SK-N-SH (cell line): ENCODE measurements at regions not wholly inside any gene's neighbourhood (a gene's known extent, or its start where the extent isn't known, plus 50 kb on each side); places are given as distances from the start of the nearest gene placed in this dataset.
A peak's percentile ranks its signal among the peaks of the same experiment; 100 is the strongest.

Experiments used
- CTCF ChIA-PET: fragments of 300-600, 350-600 bp; formaldehyde crosslinking; extraction: SDS; loops from one replicate; lab custom pipeline; 2021; lab: Yijun Ruan, JAX
- POLR2A ChIA-PET: fragments of 350-600 bp; sonication (Branson Sonifier 250); formaldehyde crosslinking; extraction: SDS; loops from one replicate; lab custom pipeline; 2020; ENCODE audit warnings: antibody characterized with exemption, inconsistent platforms; lab: Yijun Ruan, JAX
- DNase-seq: peaks from one replicate; pipeline ENCODE4 v3.0.0; 2012
- H2AFZ ChIP-seq: fragments of 200-600 bp; sonication (generic); 2 replicates; pipeline ENCODE4 v1.8.1; 2016; ENCODE audit warnings: antibody characterized with exemption, mild to moderate bottlenecking, low read depth
- H3F3A ChIP-seq: fragments of 200-600 bp; sonication (generic); replicated peaks from 2 replicates; pipeline ENCODE3; 2016; ENCODE audit warnings: antibody characterized with exemption, mild to moderate bottlenecking; ENCODE audit not compliant: insufficient read depth
- H3K27ac ChIP-seq, 2 experiments: fragments of 200-500 bp in 1 of 2; fragments of 200-600 bp in 1 of 2; sonication (Bioruptor generic) in 1 of 2; sonication (generic), shearing (Covaris generic) in 1 of 2; 2 replicates each; pipeline versions ENCODE4 v1.5.1 to v1.6.1; 2014 to 2016; ENCODE audit warnings: low read depth in 2 of 2, inconsistent platforms in 1 of 2, low read length in 1 of 2, mild to moderate bottlenecking in 1 of 2, mixed read lengths in 1 of 2
- H3K27me3 ChIP-seq: fragments of 200-600 bp; sonication (generic), shearing (Covaris generic); 2 replicates; pipeline ENCODE4 v1.6.1; 2016; ENCODE audit warnings: mixed run types; ENCODE audit not compliant: insufficient read depth
- H3K36me3 ChIP-seq, 2 experiments: fragments of 200-500 bp in 1 of 2; fragments of 200-600 bp in 1 of 2; sonication (Bioruptor generic) in 1 of 2; sonication (generic) in 1 of 2; replicated peaks in 1 of 2; 2 replicates each; pipeline versions ENCODE3 to v1.5.1; 2014 to 2016; ENCODE audit warnings: low read length in 1 of 2, mild to moderate bottlenecking in 1 of 2; ENCODE audit not compliant: insufficient read depth in 2 of 2, control insufficient read depth in 1 of 2
- H3K4me1 ChIP-seq, 2 experiments: fragments of 200-500 bp in 1 of 2; fragments of 200-600 bp in 1 of 2; sonication (Bioruptor generic) in 1 of 2; sonication (generic), shearing (Covaris generic) in 1 of 2; 2 replicates each; pipeline versions ENCODE4 v1.5.1 to v1.6.1; 2014 to 2016; ENCODE audit warnings: low read depth in 1 of 2, low read length in 1 of 2, mixed run types in 1 of 2; ENCODE audit not compliant: insufficient read depth in 2 of 2, control insufficient read depth in 1 of 2
- H3K4me2 ChIP-seq: fragments of 200-600 bp; sonication (generic), shearing (Covaris generic); 2 replicates; pipeline ENCODE4 v1.6.1; 2017; ENCODE audit warnings: mixed run types
- H3K4me3 ChIP-seq, 2 experiments: fragments of 200-500 bp in 1 of 2; fragments of 200-600 bp in 1 of 2; sonication (Bioruptor generic) in 1 of 2; sonication (generic), shearing (Covaris generic) in 1 of 2; 2 replicates each; pipeline versions ENCODE4 v1.5.1 to v1.8.1; 2014 to 2016; ENCODE audit warnings: low read depth in 2 of 2, inconsistent platforms in 1 of 2, low read length in 1 of 2, mild to moderate bottlenecking in 1 of 2, mixed read lengths in 1 of 2, moderate library complexity in 1 of 2
- H3K79me2 ChIP-seq: fragments of 200-600 bp; sonication (generic); 2 replicates; pipeline ENCODE4 v1.8.1; 2017; ENCODE audit warnings: mild to moderate bottlenecking; ENCODE audit not compliant: insufficient read depth
- H3K9ac ChIP-seq: fragments of 200-600 bp; sonication (generic); 2 replicates; pipeline ENCODE4 v1.6.1; 2017; ENCODE audit warnings: mixed run types
- H3K9me2 ChIP-seq: fragments of 200-600 bp; sonication (generic); 2 replicates; pipeline ENCODE4 v1.6.1; 2017; ENCODE audit warnings: mixed run types
- H3K9me3 ChIP-seq: fragments of 200-600 bp; sonication (generic); 2 replicates; pipeline ENCODE4 v1.6.1; 2017; ENCODE audit warnings: mixed run types, mild to moderate bottlenecking, moderate library complexity
- H4K20me1 ChIP-seq: fragments of 200-600 bp; sonication (generic); 2 replicates; pipeline ENCODE4 v1.6.1; 2017; ENCODE audit warnings: mild to moderate bottlenecking, mixed run types; ENCODE audit not compliant: insufficient read depth
- ELF1 ChIP-seq: IDR thresholded peaks from 2 replicates; pipeline ENCODE4 v1.4.0; 2012
- FOXJ3 ChIP-seq: sonication (generic); formaldehyde crosslinking; IDR thresholded peaks from 2 replicates; pipeline ENCODE4 v1.5.1; 2020; ENCODE audit warnings: mild to moderate bottlenecking, missing genetic modification reagents
- FOXM1 ChIP-seq: IDR thresholded peaks from 2 replicates; pipeline ENCODE4 v1.4.0; 2012; ENCODE audit warnings: low read depth, mild to moderate bottlenecking
- GABPA ChIP-seq: IDR thresholded peaks from 2 replicates; pipeline ENCODE4 v1.4.0; 2012; ENCODE audit warnings: low read depth, mild to moderate bottlenecking
- GATA2 ChIP-seq: sonication (generic); formaldehyde crosslinking; IDR thresholded peaks from 2 replicates; pipeline ENCODE4 v1.5.0; 2020; ENCODE audit warnings: mild to moderate bottlenecking, missing genetic modification reagents
- JUND ChIP-seq: IDR thresholded peaks from 2 replicates; pipeline ENCODE4 v1.4.0; 2012
- NRF1 ChIP-seq: IDR thresholded peaks from 2 replicates; pipeline ENCODE4 v1.6.1; 2012; ENCODE audit warnings: low read depth, mild to moderate bottlenecking, low read length
- POLR2AphosphoS5 ChIP-seq: IDR thresholded peaks from 2 replicates; pipeline ENCODE4 v1.6.1; 2012; ENCODE audit warnings: low read depth, low read length
- RXRA ChIP-seq: IDR thresholded peaks from 2 replicates; pipeline ENCODE4 v1.4.0; 2012; ENCODE audit warnings: low read depth, mild to moderate bottlenecking, borderline replicate concordance
- SMC3 ChIP-seq: IDR thresholded peaks from 2 replicates; pipeline ENCODE4 v1.6.1; 2012; ENCODE audit warnings: low read depth, low read length, improper control_type of control experiment
- TEAD4 ChIP-seq: IDR thresholded peaks from 2 replicates; pipeline ENCODE4 v1.4.0; 2012; ENCODE audit warnings: mild to moderate bottlenecking, borderline replicate concordance; ENCODE audit not compliant: insufficient read depth
- WGBS: methylation state at CpG from one replicate; pipeline ENCODE4 v1.1.6; 2017; ENCODE audit warnings: low lambda C conversion rate; 5-methylcytosine and 5-hydroxymethylcytosine counted together
- TF ChIP-seq, protein P1 (sequence below): fragments of 200-600 bp; sonication (generic); IDR thresholded peaks from 2 replicates; pipeline ENCODE4 v1.6.1; 2017; ENCODE audit warnings: antibody characterized with exemption, mild to moderate bottlenecking, moderate library complexity
- TF ChIP-seq, protein P2 (sequence below): IDR thresholded peaks from 2 replicates; pipeline ENCODE4 v1.4.0; 2012; ENCODE audit warnings: low read depth
- TF ChIP-seq, protein P3 (sequence below): fragments of 150-350 bp; IDR thresholded peaks from 2 replicates; pipeline ENCODE4 v1.6.1; 2017; ENCODE audit warnings: antibody characterized with exemption, low read length, low read depth, borderline replicate concordance
- TF ChIP-seq, protein P4 (sequence below): IDR thresholded peaks from 2 replicates; pipeline ENCODE4 v1.4.0; 2012; ENCODE audit warnings: low read depth, borderline replicate concordance

DNA sequence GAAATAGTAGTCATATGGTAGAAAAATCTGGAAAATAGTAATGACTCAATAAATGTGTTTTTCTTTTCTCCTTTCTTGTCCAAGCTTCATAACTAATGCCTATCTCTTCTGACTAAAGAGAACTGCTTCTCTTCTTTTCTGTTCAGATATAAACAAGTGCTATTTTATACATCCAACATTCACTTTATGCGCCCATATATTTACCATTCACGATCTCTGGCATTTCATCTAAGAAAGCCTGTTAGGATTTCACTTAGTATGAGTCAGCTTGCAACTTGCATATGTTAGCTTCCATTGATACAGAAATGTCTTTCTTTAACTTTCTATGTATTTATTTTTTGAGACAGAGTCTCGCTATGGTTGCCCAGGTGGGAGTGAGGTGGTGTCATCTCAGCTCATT is 224.9 kb downstream of the VAPA start:
- TF ChIP-seq GABPA: no peak
- no peak for TF ChIP-seq ELF1
- TF ChIP-seq SMC3: no peak
- TF ChIP-seq, protein P1, sequence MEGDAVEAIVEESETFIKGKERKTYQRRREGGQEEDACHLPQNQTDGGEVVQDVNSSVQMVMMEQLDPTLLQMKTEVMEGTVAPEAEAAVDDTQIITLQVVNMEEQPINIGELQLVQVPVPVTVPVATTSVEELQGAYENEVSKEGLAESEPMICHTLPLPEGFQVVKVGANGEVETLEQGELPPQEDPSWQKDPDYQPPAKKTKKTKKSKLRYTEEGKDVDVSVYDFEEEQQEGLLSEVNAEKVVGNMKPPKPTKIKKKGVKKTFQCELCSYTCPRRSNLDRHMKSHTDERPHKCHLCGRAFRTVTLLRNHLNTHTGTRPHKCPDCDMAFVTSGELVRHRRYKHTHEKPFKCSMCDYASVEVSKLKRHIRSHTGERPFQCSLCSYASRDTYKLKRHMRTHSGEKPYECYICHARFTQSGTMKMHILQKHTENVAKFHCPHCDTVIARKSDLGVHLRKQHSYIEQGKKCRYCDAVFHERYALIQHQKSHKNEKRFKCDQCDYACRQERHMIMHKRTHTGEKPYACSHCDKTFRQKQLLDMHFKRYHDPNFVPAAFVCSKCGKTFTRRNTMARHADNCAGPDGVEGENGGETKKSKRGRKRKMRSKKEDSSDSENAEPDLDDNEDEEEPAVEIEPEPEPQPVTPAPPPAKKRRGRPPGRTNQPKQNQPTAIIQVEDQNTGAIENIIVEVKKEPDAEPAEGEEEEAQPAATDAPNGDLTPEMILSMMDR: no peak
- TF ChIP-seq FOXM1: no peak
- no peak for TF ChIP-seq GATA2 (CRISPR knock-in tag)
- TF ChIP-seq TEAD4: no peak
- TF ChIP-seq JUND: no peak
- TF ChIP-seq NRF1: no peak
- TF ChIP-seq RXRA: no peak
- no peak for TF ChIP-seq POLR2AphosphoS5
- no peak for TF ChIP-seq FOXJ3 (CRISPR knock-in tag)
- TF ChIP-seq, protein P2, sequence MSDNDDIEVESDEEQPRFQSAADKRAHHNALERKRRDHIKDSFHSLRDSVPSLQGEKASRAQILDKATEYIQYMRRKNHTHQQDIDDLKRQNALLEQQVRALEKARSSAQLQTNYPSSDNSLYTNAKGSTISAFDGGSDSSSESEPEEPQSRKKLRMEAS: no peak
- TF ChIP-seq, protein P3, sequence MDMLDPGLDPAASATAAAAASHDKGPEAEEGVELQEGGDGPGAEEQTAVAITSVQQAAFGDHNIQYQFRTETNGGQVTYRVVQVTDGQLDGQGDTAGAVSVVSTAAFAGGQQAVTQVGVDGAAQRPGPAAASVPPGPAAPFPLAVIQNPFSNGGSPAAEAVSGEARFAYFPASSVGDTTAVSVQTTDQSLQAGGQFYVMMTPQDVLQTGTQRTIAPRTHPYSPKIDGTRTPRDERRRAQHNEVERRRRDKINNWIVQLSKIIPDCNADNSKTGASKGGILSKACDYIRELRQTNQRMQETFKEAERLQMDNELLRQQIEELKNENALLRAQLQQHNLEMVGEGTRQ: no peak
- TF ChIP-seq, protein P4, sequence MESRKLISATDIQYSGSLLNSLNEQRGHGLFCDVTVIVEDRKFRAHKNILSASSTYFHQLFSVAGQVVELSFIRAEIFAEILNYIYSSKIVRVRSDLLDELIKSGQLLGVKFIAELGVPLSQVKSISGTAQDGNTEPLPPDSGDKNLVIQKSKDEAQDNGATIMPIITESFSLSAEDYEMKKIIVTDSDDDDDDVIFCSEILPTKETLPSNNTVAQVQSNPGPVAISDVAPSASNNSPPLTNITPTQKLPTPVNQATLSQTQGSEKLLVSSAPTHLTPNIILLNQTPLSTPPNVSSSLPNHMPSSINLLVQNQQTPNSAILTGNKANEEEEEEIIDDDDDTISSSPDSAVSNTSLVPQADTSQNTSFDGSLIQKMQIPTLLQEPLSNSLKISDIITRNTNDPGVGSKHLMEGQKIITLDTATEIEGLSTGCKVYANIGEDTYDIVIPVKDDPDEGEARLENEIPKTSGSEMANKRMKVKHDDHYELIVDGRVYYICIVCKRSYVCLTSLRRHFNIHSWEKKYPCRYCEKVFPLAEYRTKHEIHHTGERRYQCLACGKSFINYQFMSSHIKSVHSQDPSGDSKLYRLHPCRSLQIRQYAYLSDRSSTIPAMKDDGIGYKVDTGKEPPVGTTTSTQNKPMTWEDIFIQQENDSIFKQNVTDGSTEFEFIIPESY: no peak
- Histone ChIP-seq H2AFZ (no peak overlapping the region), H3K4me2 (no peak overlapping the region), H3K4me1 (peaks cover 0 to 28% of the 10 kb centered on the region in 2 experiments; a peak in 2 of 4 replicates), H3K36me3 (no peaks in the 10 kb centered on the region), H3K79me2 (no peaks in the 10 kb centered on the region), H3K27me3 (no peaks in the 10 kb centered on the region), H3K9me2 (no peaks in the 10 kb centered on the region), H3K9me3 (no peaks in the 10 kb centered on the region), H3K4me3 (no peak overlapping the region), H3K27ac (peak overlapping the region in 1 of 2 experiments; percentile 91; a peak in 1 of 4 replicates), H3F3A (peaks cover 31% of the 10 kb centered on the region), H3K9ac (no peak overlapping the region), H4K20me1 (no peaks in the 10 kb centered on the region)
- ChIA-PET CTCF (no interaction called here), POLR2A (no interaction called here)
- 80% methylated on average over 3 of the region's 3 CpGs for WGBS
- no peak for DNase-seq
